GM12872 (cell line): ENCODE measurements at regions not wholly inside any gene's neighbourhood (a gene's known extent, or its start where the extent isn't known, plus 50 kb on each side); places are given as distances from the start of the nearest gene placed in this dataset.

Experiments
- CTCF ChIP-seq: IDR thresholded peaks from 3 replicates; pipeline ENCODE4 v1.5.1; 2011; ENCODE audit warnings: low read depth, mild to moderate bottlenecking, low read length, moderate library complexity; ENCODE audit not compliant: insufficient read depth

DNA sequence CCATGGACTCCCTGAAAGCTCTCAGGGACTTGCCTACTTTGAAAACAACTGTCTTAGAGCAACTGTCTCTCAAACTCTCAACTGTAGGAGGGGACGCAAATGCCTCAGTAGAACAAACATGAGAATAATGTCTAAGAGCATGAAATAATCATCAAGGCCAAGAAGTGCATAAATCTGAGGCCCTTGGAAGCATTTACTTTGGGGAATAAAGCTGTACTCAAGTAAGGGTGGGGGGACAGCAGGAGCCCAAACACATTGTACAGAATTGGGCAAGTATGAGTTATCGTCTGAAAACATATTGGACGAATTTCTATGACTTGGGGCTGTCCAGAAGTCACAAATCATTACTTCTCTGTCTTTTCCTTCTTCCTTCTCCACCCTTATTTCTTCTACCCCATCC is 96.3 kb upstream of the HMHB1 start:
- TF ChIP-seq CTCF: no peak

- no peak for TF ChIP-seq CTCF
These were observed 97.3 kb upstream of the HMHB1 start for GRCh38 chr5:143714629-143715028.

DNA sequence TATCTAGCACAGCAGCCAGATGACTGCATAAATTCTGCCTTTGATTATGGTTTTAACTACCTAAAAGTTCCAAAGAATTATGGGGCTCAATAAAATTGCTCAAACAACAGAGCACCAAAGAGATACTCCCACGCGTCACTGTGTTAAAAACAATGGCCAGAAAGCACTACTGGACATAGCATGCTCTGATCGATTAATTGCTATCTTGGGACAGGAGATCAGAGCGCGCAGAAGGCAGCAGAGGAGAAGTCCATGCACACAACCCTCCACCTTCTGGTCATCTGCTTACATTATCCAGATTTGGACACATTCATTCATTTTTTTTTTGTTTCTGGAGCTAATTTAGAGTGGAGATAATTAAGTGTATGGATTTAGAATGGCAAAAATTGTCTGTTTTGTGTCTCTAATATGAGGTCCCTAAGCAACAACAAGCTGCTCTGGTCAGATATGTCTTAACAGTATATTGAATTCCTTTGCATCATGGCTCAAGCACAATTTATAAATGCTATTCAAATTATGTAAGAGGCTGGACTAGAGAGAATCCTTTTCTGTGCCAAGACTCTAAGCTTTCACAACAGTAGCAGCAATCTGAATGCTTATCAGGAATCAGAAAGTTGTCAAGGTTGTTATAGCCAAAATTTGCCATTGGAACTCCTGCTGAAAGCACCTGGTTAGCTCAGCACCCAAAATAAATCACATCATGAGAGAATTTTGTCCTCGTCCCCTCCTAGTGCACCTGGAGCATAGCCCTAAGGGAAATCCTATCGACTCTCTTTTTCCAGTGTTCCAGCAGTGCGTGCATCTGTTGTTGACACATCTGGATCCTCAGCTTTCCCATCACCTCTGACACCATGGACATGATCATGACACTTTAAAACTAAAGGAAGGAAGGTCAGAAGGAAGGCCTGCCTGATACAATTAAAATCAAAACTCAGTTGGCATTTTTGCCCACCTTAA is 98.6 kb upstream of the HMHB1 start:
- no peak for TF ChIP-seq CTCF

- no peak for TF ChIP-seq CTCF
These were observed 103.3 kb upstream of the HMHB1 start for GRCh38 chr5:143708672-143709071.

GRCh38 chr5:143707806-143708205 is 104.2 kb upstream of the HMHB1 start:
- no peak for TF ChIP-seq CTCF

GRCh38 chr5:143705381-143705780 is 106.6 kb upstream of the HMHB1 start:
- TF ChIP-seq CTCF: no peak

DNA sequence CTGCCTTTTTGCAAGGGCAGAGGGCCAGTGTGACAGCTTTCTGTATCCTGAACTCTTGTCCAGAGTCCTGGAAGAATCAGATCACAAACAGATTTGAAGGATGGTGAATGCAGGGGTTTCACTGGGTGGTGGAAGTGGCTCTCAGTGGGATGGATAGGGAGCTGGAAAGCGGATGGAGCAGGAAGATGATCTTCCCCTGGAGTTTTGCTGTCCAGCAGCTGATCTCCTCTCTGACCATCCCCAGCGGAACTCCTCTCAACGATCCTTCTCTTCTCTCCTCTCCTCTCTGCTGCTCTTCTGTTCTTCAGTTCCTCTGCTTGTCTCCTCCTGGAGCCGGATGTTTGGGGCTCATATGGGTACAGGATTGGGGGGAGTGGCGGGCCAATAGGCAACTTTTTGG is 108.3 kb upstream of the HMHB1 start:
- no peak for TF ChIP-seq CTCF
